Hepatocyte (in vitro differentiated cells): ENCODE measurements at regions not wholly inside any gene's neighbourhood (a gene's known extent, or its start where the extent isn't known, plus 50 kb on each side); places are given as distances from the start of the nearest gene placed in this dataset.

Experiments used
- EZH2phosphoT487 ChIP-seq: fragments of 200-600 bp; sonication (generic); IDR thresholded peaks from one replicate; pipeline ENCODE4 v1.6.1; 2018; ENCODE audit warnings: antibody characterized with exemption, mild to moderate bottlenecking, low read depth, moderate library complexity; ENCODE audit not compliant: unreplicated experiment, severe bottlenecking
- TF ChIP-seq, protein P1 (sequence below): fragments of 200-600 bp; sonication (generic); IDR thresholded peaks from 2 replicates; pipeline ENCODE4 v1.5.1; 2016; ENCODE audit warnings: antibody characterized with exemption, mild to moderate bottlenecking; ENCODE audit not compliant: poor library complexity

DNA sequence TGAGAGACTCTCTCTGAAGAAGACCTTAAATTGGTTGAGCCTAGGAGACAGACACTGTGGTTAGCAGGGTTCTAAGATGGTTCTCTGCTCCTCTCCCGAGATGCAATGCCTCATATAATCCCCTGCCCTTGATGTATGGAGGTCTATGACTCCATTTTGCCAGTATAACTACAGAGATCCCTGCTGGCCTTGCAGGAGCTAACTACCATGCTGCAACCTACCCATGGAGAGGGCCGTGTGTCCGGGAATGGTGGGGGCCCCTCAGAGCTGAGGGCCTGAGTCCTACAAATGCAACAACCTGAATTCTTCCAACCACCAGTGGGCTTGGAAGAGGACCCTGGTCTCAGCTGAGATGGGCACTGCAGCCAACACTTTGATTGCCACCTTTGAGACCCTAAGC is 388.0 kb downstream of the SETD4 start:
- no peak for TF ChIP-seq EZH2phosphoT487
- TF ChIP-seq, protein P1, sequence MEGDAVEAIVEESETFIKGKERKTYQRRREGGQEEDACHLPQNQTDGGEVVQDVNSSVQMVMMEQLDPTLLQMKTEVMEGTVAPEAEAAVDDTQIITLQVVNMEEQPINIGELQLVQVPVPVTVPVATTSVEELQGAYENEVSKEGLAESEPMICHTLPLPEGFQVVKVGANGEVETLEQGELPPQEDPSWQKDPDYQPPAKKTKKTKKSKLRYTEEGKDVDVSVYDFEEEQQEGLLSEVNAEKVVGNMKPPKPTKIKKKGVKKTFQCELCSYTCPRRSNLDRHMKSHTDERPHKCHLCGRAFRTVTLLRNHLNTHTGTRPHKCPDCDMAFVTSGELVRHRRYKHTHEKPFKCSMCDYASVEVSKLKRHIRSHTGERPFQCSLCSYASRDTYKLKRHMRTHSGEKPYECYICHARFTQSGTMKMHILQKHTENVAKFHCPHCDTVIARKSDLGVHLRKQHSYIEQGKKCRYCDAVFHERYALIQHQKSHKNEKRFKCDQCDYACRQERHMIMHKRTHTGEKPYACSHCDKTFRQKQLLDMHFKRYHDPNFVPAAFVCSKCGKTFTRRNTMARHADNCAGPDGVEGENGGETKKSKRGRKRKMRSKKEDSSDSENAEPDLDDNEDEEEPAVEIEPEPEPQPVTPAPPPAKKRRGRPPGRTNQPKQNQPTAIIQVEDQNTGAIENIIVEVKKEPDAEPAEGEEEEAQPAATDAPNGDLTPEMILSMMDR: no peak
